ENCODE measurements at regions not wholly inside any gene's neighbourhood (a gene's known extent, or its start where the extent isn't known, plus 50 kb on each side); places are given as distances from the start of the nearest gene placed in this dataset.
"Not testable (repeated sequence)": the region's sequence is repeated elsewhere in the genome, so short reads cannot be mapped to it uniquely, and the experiment has no call there.

- Histone ChIP-seq H3K4me1 (ENCODE audit: low read depth) (no peaks in the 10 kb centered on the region), H3K36me3 (no peaks in the 10 kb centered on the region), H3K27me3 (no peaks in the 10 kb centered on the region), H3K4me3 (no peak overlapping the region), H3K27ac (no peak overlapping the region), H3K9me3 (ENCODE audit: low read depth) (no peaks in the 10 kb centered on the region)
- no peak for TF ChIP-seq CTCF (IDR thresholded peaks at IDR 0.05; ENCODE audit: low read depth, low read length)
- DNase-seq (ENCODE audit: low read depth in 1 of 2, low spot score in 1 of 2): no peak
Measured at GRCh38 chr2:123648956-123649355, 376.1 kb upstream of the CNTNAP5 start.

GRCh38 chr2:123651151-123651550 lies 373.9 kb upstream of the CNTNAP5 start:
- Histone ChIP-seq H3K4me3 (no peak overlapping the region), H3K4me1 (ENCODE audit: low read depth) (no peaks in the 10 kb centered on the region), H3K27ac (no peak overlapping the region), H3K27me3 (no peaks in the 10 kb centered on the region), H3K36me3 (no peaks in the 10 kb centered on the region), H3K9me3 (ENCODE audit: low read depth) (no peaks in the 10 kb centered on the region)
- TF ChIP-seq CTCF (IDR thresholded peaks at IDR 0.05; ENCODE audit: low read depth, low read length): no peak
- DNase-seq (ENCODE audit: low read depth in 1 of 2, low spot score in 1 of 2): no peak

- no peak for DNase-seq (ENCODE audit: low read depth in 1 of 2, low spot score in 1 of 2)
- no peak for TF ChIP-seq CTCF (IDR thresholded peaks at IDR 0.05; ENCODE audit: low read depth, low read length)
- Histone ChIP-seq H3K27ac (no peak overlapping the region), H3K36me3 (no peaks in the 10 kb centered on the region), H3K9me3 (ENCODE audit: low read depth) (no peaks in the 10 kb centered on the region), H3K4me3 (no peak overlapping the region), H3K4me1 (ENCODE audit: low read depth) (no peaks in the 10 kb centered on the region), H3K27me3 (no peaks in the 10 kb centered on the region)
Measured at GRCh38 chr2:123652320-123652719, 372.8 kb upstream of the CNTNAP5 start.

GRCh38 chr2:123656590-123656989 lies 368.5 kb upstream of the CNTNAP5 start:
- Histone ChIP-seq H3K9me3 (ENCODE audit: low read depth) (no peaks in the 10 kb centered on the region), H3K4me1 (ENCODE audit: low read depth) (no peaks in the 10 kb centered on the region), H3K27ac (no peak overlapping the region), H3K36me3 (no peaks in the 10 kb centered on the region), H3K27me3 (no peaks in the 10 kb centered on the region), H3K4me3 (no peak overlapping the region)
- TF ChIP-seq CTCF (IDR thresholded peaks at IDR 0.05; ENCODE audit: low read depth, low read length): no peak
- DNase-seq (ENCODE audit: low read depth in 1 of 2, low spot score in 1 of 2): no peak

- no peak for DNase-seq (ENCODE audit: low read depth in 1 of 2, low spot score in 1 of 2)
- no peaks in the 10 kb centered on the region for H3K27me3 ChIP-seq
- H3K9me3 ChIP-seq (ENCODE audit: low read depth): no peaks in the 10 kb centered on the region
- no peaks in the 10 kb centered on the region for H3K4me1 ChIP-seq (ENCODE audit: low read depth)
- no peak overlapping the region for H3K4me3 ChIP-seq
- H3K36me3 ChIP-seq: no peaks in the 10 kb centered on the region
- TF ChIP-seq CTCF (IDR thresholded peaks at IDR 0.05; ENCODE audit: low read depth, low read length): no peak
- no peak overlapping the region for H3K27ac ChIP-seq
Measured at GRCh38 chr2:123659120-123659519, 366.0 kb upstream of the CNTNAP5 start.

- no peaks in the 10 kb centered on the region for H3K9me3 ChIP-seq (ENCODE audit: low read depth)
- no peak overlapping the region for H3K4me3 ChIP-seq
- no peaks in the 10 kb centered on the region for H3K36me3 ChIP-seq
- H3K4me1 ChIP-seq (ENCODE audit: low read depth): no peaks in the 10 kb centered on the region
- no peak for TF ChIP-seq CTCF (IDR thresholded peaks at IDR 0.05; ENCODE audit: low read depth, low read length)
- H3K27ac ChIP-seq: no peak overlapping the region
- DNase-seq (ENCODE audit: low read depth in 1 of 2, low spot score in 1 of 2): no peak
- no peaks in the 10 kb centered on the region for H3K27me3 ChIP-seq
Measured at GRCh38 chr2:123670286-123670685, 354.8 kb upstream of the CNTNAP5 start.

- H3K4me3 ChIP-seq; DNase-seq (ENCODE audit: low read depth in 1 of 2, low spot score in 1 of 2); H3K9me3 ChIP-seq (ENCODE audit: low read depth); H3K36me3 ChIP-seq; H3K27ac ChIP-seq; H3K4me1 ChIP-seq (ENCODE audit: low read depth); H3K27me3 ChIP-seq: not testable (repeated sequence)
Measured at GRCh38 chr2:123683797-123684196, 341.3 kb upstream of the CNTNAP5 start.
